ENCODE measurements at regions not wholly inside any gene's neighbourhood (a gene's known extent, or its start where the extent isn't known, plus 50 kb on each side); places are given as distances from the start of the nearest gene placed in this dataset.
"Not testable (repeated sequence)": the region's sequence is repeated elsewhere in the genome, so short reads cannot be mapped to it uniquely, and the experiment has no call there.

DNA sequence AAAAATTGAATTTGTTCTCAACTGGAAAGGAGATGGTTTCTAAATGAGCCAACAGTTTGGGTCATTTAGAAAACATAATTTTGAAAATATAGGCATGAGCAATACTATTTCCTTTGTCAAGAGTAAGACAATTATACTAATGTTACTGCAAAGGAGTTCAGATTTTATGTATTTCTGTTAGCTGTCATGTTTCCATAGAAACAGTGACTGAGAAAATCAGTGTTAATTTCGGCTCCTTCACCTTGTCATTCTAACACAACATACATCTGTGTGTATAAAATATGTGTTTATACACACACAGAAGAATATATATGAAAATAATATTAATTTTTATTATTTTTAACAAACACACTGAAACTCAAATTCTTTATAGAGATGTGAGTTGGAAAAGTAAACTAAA is 178.0 kb upstream of the SPHKAP start:
- Histone ChIP-seq H3K79me2 (ENCODE audit: insufficient read depth, low read length) (no peaks in the 10 kb centered on the region), H3K9me2 (replicated peaks; ENCODE audit: low read depth, low read length) (no peaks in the 10 kb centered on the region), H3K4me2 (ENCODE audit: low read depth, low read length, poor library complexity, severe bottlenecking) (no peak overlapping the region), H3K4me3 (ENCODE audit: low read length, poor library complexity, severe bottlenecking) (no peak overlapping the region), H4K20me1 (ENCODE audit: insufficient read depth, low read length, poor library complexity, severe bottlenecking) (no peaks in the 10 kb centered on the region), H3K36me3 (ENCODE audit: insufficient read depth, low read length) (no peaks in the 10 kb centered on the region), H2AFZ (ENCODE audit: low read length) (no peak overlapping the region), H3F3A (ENCODE audit: low read depth) (no peaks in the 10 kb centered on the region), H3K4me1 (ENCODE audit: insufficient read depth, low read length, poor library complexity, severe bottlenecking) (no peaks in the 10 kb centered on the region), H3K9me3 (ENCODE audit: insufficient read depth, low read depth, low read length) (no peaks in the 10 kb centered on the region), H3K27me3 (ENCODE audit: insufficient read depth, low read length, poor library complexity, severe bottlenecking) (no peaks in the 10 kb centered on the region), H3K9ac (ENCODE audit: low read depth, low read length, poor library complexity, severe bottlenecking) (no peak overlapping the region)
- TF ChIP-seq, protein P1, sequence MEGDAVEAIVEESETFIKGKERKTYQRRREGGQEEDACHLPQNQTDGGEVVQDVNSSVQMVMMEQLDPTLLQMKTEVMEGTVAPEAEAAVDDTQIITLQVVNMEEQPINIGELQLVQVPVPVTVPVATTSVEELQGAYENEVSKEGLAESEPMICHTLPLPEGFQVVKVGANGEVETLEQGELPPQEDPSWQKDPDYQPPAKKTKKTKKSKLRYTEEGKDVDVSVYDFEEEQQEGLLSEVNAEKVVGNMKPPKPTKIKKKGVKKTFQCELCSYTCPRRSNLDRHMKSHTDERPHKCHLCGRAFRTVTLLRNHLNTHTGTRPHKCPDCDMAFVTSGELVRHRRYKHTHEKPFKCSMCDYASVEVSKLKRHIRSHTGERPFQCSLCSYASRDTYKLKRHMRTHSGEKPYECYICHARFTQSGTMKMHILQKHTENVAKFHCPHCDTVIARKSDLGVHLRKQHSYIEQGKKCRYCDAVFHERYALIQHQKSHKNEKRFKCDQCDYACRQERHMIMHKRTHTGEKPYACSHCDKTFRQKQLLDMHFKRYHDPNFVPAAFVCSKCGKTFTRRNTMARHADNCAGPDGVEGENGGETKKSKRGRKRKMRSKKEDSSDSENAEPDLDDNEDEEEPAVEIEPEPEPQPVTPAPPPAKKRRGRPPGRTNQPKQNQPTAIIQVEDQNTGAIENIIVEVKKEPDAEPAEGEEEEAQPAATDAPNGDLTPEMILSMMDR (conservative IDR thresholded peaks at IDR 0.05; ENCODE audit: low read length), result no peak
- no peak for TF ChIP-seq EZH2phosphoT487 (IDR thresholded peaks at IDR 0.05; ENCODE audit: borderline replicate concordance)

DNA sequence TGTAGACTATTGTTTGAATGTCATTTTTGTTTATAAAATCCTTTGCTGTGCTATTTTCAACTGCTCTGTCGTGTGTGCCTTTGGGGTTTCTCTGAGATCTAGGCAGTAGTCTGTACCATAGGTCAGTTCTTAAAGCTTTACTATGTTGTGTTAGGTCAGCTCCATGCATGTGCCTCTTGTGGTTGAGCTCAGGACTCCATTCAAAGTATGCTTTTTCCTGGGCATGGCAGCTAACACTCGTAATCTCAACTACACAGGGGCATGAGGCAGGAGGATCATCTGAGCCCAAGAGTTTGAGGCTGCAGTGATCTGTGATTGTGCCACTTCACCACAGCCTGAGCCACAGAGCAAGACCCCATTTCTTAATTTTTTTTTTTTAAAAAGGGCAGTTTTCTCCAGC is 174.4 kb upstream of the SPHKAP start:
- Histone ChIP-seq H3K9ac (ENCODE audit: low read depth, low read length, poor library complexity, severe bottlenecking) (no peak overlapping the region), H2AFZ (ENCODE audit: low read length) (no peak overlapping the region), H3K79me2 (ENCODE audit: insufficient read depth, low read length) (no peaks in the 10 kb centered on the region), H3K27me3 (ENCODE audit: insufficient read depth, low read length, poor library complexity, severe bottlenecking) (no peaks in the 10 kb centered on the region), H4K20me1 (ENCODE audit: insufficient read depth, low read length, poor library complexity, severe bottlenecking) (no peaks in the 10 kb centered on the region), H3K4me1 (ENCODE audit: insufficient read depth, low read length, poor library complexity, severe bottlenecking) (no peaks in the 10 kb centered on the region), H3K9me3 (ENCODE audit: insufficient read depth, low read depth, low read length) (no peaks in the 10 kb centered on the region), H3K4me2 (ENCODE audit: low read depth, low read length, poor library complexity, severe bottlenecking) (no peak overlapping the region), H3K9me2 (replicated peaks; ENCODE audit: low read depth, low read length) (no peaks in the 10 kb centered on the region), H3K36me3 (ENCODE audit: insufficient read depth, low read length) (no peaks in the 10 kb centered on the region), H3K4me3 (ENCODE audit: low read length, poor library complexity, severe bottlenecking) (no peak overlapping the region), H3F3A (ENCODE audit: low read depth) (no peaks in the 10 kb centered on the region)
- TF ChIP-seq, protein P1 (conservative IDR thresholded peaks at IDR 0.05; ENCODE audit: low read length), result no peak
- no peak for TF ChIP-seq EZH2phosphoT487 (IDR thresholded peaks at IDR 0.05; ENCODE audit: borderline replicate concordance)

DNA sequence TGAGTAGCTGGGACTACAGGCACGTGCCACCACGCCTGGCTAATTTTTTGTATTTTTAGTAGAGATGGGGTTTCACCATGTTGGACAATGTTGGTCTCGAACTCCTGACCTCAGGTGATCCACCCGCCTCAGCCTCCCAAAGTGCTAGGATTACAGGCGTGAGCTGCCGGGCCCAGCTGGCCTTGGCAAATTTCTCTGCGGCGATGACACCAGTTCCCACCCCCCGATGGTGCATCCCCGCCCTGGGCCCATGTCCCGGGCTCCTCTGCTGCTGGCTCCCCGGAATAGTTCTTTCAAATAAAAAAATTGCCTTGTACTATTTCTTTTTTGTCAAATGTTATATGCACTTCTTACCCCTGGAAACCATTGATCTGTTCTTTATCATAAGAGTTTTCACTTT is 171.5 kb upstream of the SPHKAP start:
- H3K79me2 ChIP-seq (ENCODE audit: insufficient read depth, low read length); H3K9ac ChIP-seq (ENCODE audit: low read depth, low read length, poor library complexity, severe bottlenecking); H4K20me1 ChIP-seq (ENCODE audit: insufficient read depth, low read length, poor library complexity, severe bottlenecking); H3K27me3 ChIP-seq (ENCODE audit: insufficient read depth, low read length, poor library complexity, severe bottlenecking); H3F3A ChIP-seq (ENCODE audit: low read depth); H3K4me1 ChIP-seq (ENCODE audit: insufficient read depth, low read length, poor library complexity, severe bottlenecking); H3K9me2 ChIP-seq (replicated peaks; ENCODE audit: low read depth, low read length); H2AFZ ChIP-seq (ENCODE audit: low read length); H3K4me3 ChIP-seq (ENCODE audit: low read length, poor library complexity, severe bottlenecking); H3K9me3 ChIP-seq (ENCODE audit: insufficient read depth, low read depth, low read length); H3K4me2 ChIP-seq (ENCODE audit: low read depth, low read length, poor library complexity, severe bottlenecking); H3K36me3 ChIP-seq (ENCODE audit: insufficient read depth, low read length): not testable (repeated sequence)

DNA sequence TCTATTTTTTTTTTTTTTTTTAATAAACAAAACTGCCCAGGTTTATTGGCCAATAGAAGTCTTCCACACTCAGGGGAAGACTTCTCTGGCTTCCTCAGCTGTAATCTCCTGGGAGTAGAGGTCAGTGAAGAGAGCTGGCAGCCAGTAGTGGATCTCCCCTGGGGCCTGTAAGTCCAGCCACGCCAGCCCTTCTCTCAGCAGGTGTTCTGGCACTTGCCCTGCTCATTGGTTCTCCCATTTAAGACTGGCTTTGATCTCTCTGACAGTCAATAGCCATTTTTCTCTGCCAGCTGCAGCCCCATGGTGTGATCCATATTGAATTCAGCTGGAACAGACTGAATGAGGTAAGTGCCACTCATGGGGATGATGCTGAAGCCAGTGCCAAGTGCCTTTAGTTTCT is 170.6 kb upstream of the SPHKAP start:
- Histone ChIP-seq H3K79me2 (ENCODE audit: insufficient read depth, low read length) (no peaks in the 10 kb centered on the region), H3K9me3 (ENCODE audit: insufficient read depth, low read depth, low read length) (no peaks in the 10 kb centered on the region), H3K27me3 (ENCODE audit: insufficient read depth, low read length, poor library complexity, severe bottlenecking) (no peaks in the 10 kb centered on the region), H3K4me1 (ENCODE audit: insufficient read depth, low read length, poor library complexity, severe bottlenecking) (no peaks in the 10 kb centered on the region), H2AFZ (ENCODE audit: low read length) (no peak overlapping the region), H3K36me3 (ENCODE audit: insufficient read depth, low read length) (no peaks in the 10 kb centered on the region), H3K9ac (ENCODE audit: low read depth, low read length, poor library complexity, severe bottlenecking) (no peak overlapping the region), H3K4me3 (ENCODE audit: low read length, poor library complexity, severe bottlenecking) (no peak overlapping the region), H3F3A (ENCODE audit: low read depth) (no peaks in the 10 kb centered on the region), H4K20me1 (ENCODE audit: insufficient read depth, low read length, poor library complexity, severe bottlenecking) (no peaks in the 10 kb centered on the region), H3K9me2 (replicated peaks; ENCODE audit: low read depth, low read length) (no peaks in the 10 kb centered on the region), H3K4me2 (ENCODE audit: low read depth, low read length, poor library complexity, severe bottlenecking) (no peak overlapping the region)
- TF ChIP-seq EZH2phosphoT487 (IDR thresholded peaks at IDR 0.05; ENCODE audit: borderline replicate concordance), result no peak
- TF ChIP-seq, protein P1 (conservative IDR thresholded peaks at IDR 0.05; ENCODE audit: low read length), result no peak

Measured in Loucy (cell line).